HG03095 (cell line): ENCODE measurements at regions not wholly inside any gene's neighbourhood (a gene's known extent, or its start where the extent isn't known, plus 50 kb on each side); places are given as distances from the start of the nearest gene placed in this dataset.

ENCODE experiments used
- ATAC-seq: cut with Tn5 transposase; IDR thresholded peaks from one replicate; pipeline ENCODE4 v1.9.1; 2021; ENCODE audit warnings: moderate library complexity; ENCODE audit not compliant: unreplicated experiment

GRCh38 chr2:60106836-60107529 lies 446.5 kb downstream of the BCL11A start:
- ATAC-seq: no peak

DNA sequence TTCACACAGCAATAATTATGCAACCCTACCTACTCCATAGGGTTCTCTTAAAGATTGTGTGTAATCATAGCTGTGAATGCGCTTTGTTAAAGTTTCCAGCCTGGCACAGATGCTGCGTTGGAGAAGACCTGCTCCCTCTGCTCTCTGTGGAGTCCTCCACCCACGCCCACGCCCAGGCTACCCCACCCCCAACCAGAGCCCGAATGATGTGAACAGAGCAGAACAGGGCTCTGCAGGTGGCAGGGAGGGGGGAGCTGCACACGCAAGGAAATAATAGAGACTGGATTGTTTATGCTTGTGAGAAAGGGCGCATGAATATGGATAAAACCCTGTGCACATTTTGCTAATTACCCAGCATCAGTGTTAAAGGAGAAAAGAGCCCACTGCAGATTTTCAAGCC lies 447.5 kb downstream of the BCL11A start:
- ATAC-seq: no peak

GRCh38 chr2:60104514-60105505 lies 448.6 kb downstream of the BCL11A start:
- ATAC-seq: no peak

DNA sequence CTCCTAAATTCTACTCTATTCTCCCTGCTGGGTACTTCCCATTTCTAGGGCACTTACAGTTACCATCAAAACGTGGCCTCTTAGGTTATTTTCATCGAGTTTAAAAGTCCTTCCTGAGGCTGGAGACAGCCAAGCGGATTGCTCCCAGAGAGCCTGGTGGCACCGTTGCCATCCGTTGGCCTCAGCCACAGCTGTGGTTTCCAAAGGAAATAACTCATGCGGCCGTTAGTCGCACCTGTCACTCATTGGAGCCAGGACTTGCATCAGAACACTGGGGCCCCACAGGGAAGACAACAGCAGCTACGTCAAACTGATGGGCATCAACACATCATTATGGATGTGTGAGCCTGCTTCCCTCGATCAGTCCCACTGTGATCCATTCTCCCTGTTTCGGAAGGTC lies 453.4 kb downstream of the BCL11A start:
- no peak for ATAC-seq

- ATAC-seq: no peak
These were observed 454.5 kb downstream of the BCL11A start for GRCh38 chr2:60098996-60099395.

DNA sequence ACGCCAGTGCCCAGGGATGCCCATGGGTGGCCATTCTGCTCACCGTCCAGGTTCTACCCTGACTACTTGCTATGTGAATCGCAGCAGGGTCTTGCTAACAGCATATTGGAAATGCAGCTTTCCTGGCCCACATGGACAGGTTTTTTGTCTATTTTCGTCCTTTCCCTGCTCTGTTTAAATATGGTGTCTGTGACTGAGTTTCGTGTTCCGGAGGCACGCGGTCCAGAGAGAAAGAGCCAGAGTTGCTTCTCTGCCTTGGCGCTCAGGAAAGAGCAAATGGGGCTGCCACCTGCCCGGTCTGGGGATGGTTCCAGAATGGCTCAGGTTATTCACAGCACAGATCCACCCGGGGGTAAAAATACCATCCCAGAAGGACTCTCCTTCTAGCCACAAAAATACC lies 456.2 kb downstream of the BCL11A start:
- no peak for ATAC-seq

DNA sequence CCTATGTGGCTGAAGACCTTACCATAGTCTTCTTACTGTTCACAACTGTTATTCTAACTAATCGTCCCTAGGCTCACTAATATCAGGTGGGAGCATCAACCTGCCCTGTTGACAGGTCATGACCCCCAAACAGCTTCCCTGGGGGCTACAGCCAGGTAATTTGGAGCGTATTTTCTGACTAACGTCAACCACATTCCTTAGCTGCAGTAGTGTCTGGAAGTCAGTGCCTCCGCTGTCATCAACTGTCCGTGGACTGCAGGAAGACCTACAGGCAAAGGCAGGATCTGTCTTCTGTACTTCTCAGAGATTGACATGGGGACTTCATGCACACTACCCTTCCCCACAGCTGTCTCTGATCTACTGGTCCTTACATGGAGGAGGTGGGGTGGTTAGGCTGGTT lies 456.9 kb downstream of the BCL11A start:
- ATAC-seq: no peak

- ATAC-seq: no peak
These were observed 457.6 kb downstream of the BCL11A start for GRCh38 chr2:60095903-60096302.

DNA sequence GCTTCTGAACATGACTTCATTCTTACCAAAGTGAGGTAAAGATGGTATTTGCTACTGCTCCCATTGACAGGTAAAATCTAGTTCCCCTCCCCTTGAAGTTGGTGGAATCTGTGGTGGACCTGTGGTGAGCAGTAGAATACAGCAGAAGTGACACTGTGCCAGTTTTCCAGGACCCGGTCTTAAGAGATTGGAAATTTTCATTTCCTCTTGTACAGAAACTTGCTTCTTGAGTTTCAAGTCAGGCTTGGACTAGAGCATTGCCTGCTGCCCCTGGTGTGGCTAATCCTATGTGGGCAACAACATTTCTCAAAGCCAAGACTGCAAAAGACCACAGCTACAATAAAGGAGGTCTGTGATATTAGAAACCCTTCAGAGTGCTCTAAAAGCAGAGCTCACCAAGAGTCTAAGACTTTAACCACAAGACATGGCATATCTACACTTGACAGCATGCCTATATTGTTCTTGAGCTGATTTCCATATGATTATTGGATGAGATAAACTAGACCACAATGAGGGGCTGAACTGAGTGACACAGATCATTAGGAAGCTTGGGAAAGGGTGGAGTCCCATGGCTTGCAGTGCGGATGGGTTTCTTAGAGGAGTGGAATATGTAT lies 458.1 kb downstream of the BCL11A start:
- ATAC-seq: no peak

GRCh38 chr2:60094450-60094929 lies 459.0 kb downstream of the BCL11A start:
- no peak for ATAC-seq

DNA sequence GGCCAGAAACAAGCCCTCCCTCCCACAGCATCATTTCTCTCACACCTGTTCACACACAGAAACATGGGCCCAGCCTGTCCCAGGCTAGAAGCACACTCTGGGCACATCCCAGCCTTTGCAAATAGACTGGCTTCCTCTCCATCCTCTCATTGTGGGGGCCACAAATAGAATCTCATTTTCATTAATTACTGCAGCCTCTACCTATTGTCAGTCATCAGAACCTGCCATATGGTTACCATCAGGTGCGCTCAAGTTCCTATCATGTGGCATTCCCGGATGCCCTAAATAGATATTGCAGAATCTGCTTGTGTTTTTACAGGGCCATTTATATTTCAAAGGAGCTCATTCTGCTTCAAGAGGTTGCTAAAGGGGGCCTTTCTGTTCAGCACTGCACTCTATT lies 460.7 kb downstream of the BCL11A start:
- no peak for ATAC-seq

- no peak for ATAC-seq
These were observed 461.6 kb downstream of the BCL11A start for GRCh38 chr2:60091894-60092293.

GRCh38 chr2:60091266-60091665 lies 462.2 kb downstream of the BCL11A start:
- no peak for ATAC-seq

GRCh38 chr2:60079562-60079961 lies 473.9 kb downstream of the BCL11A start:
- no peak for ATAC-seq

DNA sequence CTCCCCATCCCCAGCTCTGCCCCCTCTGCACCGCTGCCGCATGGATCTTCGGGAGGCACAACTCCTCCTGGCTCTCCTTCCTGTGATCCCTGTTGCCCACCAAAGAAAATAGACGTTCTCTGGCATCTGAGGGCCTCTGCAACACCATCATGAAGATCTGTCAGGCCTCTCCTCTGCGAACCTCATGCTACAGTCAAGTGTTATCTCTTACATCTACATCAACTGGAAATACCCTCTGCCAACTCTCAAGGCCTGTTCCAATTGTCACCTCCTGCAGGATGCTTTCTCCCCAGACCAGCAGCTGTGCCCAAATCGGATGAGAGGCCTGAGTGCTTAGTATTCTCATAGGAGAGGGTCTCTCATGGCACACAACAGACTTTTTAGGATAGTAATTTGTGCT lies 478.4 kb downstream of the BCL11A start:
- ATAC-seq: no peak

DNA sequence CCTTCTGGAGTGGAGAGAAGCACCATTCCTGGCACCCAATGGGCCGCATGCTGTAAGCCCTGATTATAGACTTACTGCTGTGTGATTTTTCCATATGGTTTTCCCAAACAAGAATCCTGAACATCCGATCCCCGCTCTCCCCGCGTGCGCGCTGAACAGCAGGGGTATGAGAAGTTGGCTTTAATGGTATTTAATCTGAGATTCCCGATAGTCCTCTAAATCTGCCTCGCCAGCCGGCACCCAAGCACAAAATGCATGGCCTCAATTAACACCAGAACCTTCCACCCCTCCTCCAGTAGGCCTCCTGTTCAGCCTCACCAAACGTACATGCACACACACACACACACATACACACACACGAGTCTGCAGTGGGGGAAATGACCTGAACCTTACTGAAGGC lies 480.3 kb downstream of the BCL11A start:
- ATAC-seq: no peak

GRCh38 chr2:60072609-60073008 lies 480.8 kb downstream of the BCL11A start:
- ATAC-seq: no peak

GRCh38 chr2:60071490-60071831 lies 482.0 kb downstream of the BCL11A start:
- no peak for ATAC-seq

DNA sequence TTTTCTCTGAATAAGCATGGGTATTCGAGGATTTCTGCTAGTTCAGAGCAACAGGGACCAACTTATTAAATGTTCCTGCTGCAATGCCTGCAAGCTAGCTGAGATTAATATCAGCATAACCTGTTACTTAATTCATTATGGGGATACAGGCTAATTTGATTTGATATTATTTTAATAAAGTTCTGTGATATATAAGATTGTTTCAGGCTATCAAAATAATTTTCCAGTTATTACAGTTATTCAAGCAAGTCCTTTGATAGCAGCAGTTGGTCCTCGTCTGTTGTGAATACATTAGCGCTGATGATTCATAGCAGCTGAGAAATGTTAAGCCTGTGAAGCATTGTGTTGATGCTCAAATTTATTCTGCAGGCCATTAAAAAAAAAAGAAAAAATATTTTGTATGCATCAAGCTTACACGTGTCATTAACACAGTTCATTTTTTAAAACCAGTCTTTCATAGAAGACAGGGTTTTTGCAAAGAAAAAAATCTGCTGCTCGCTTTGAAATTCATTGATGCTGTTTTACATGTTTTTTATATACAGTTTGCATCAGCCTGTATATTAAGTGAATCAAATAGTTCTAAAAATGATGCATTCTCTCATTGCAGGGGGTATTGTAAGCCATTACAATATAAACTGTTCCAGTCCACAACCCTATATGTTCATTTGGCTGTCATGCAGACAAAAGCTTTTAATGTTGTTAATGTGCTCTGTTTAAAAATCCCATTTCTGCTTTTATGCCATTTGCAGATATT lies 482.5 kb downstream of the BCL11A start:
- ATAC-seq: no peak

DNA sequence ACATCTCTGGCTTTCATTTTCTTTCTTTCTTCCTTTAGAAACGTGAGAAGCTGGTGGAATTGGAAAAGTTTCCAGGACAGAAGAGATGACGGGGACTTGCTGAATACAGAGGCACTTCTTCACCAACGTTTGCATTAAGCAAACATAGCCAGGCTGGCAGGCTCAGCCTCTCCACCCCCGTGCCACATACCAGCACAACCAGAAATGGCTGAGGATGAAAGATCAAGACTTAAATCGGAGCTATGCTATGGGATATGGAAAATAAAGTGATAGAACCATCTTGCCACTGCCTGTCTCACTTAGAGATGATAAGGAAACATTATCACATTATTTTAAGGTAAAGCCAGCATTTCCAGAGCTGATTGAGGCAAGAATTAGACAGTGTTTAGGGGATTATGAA lies 483.3 kb downstream of the BCL11A start:
- no peak for ATAC-seq

DNA sequence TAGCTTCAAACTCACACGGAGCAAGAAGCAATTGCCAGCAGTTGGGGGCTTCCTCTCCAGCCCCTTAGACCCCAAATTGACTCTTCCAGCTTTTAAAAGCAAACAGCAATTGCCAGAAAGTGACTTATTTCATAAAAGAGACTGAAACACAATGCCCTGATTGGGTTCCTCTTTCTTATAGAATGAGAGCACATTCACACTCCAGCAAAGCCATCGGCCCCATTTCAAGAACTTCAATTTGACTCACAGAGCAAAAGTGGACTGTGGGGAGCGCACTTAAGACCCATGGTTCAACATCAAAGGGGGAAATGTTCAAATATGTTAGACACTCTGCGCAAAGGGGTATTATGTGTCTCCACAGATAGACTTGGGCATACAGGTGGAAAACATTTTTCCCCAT lies 484.7 kb downstream of the BCL11A start:
- ATAC-seq: no peak
